ENCODE measurements at regions not wholly inside any gene's neighbourhood (a gene's known extent, or its start where the extent isn't known, plus 50 kb on each side); places are given as distances from the start of the nearest gene placed in this dataset.

- no peak for TF ChIP-seq SMAD1 (IDR thresholded peaks at IDR 0.05; ENCODE audit: low read depth, partially characterized antibody)
Measured at GRCh38 chr1:67632811-67633655, 52.0 kb upstream of the GADD45A start (continued).

DNA sequence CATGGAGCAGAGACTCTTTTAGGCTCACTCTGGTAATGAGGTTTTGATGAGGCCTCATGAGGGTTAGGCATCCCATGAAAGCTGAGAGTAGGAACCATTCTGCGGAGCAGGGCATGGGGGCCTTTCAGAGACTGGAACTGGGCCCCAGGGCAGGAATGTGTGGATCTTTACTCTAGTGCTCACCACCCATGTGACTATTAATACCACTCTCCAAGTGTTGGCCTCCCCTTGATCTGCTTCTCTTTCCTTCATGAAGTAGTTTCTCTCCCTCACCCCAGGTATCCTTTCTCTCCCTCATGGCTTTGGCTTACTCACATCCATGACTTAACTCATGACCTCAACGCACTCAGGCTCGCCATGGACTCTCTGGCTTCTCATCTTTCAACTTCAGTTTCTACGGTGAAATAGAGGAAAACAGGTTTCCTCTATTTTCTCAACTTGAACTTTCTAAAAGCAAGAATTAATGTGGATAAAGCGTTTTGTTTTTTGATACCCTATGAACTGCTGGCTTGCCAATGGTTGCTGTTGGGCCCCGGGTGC is 50.5 kb upstream of the GADD45A start:
- Histone ChIP-seq H4K20me1 (ENCODE audit: control insufficient read depth, insufficient read depth) (no peaks in the 10 kb centered on the region), H3K4me2 (ENCODE audit: control insufficient read depth, insufficient read depth) (no peak overlapping the region), H3K27me3 (replicated peaks in 1 of 2; ENCODE audit: control insufficient read depth in 2 of 2, insufficient read depth in 2 of 2, low read length in 1 of 2) (peaks cover 0 to 2% of the 10 kb centered on the region in 2 experiments; a peak in 1 of 4 replicates), H3K79me2 (ENCODE audit: control insufficient read depth, insufficient read depth, low read length) (no peaks in the 10 kb centered on the region), H3K4me1 (ENCODE audit: control insufficient read depth, insufficient read depth, low read length) (no peaks in the 10 kb centered on the region), H3K9me3 (replicated peaks; ENCODE audit: control insufficient read depth, insufficient read depth, low read length) (no peaks in the 10 kb centered on the region), H3K27ac (ENCODE audit: control insufficient read depth, insufficient read depth) (no peak overlapping the region), H3K36me3 (ENCODE audit: control insufficient read depth in 2 of 2, insufficient read depth in 2 of 2, low read length in 1 of 2) (no peaks in the 10 kb centered on the region), H3K4me3 (no peak overlapping the region), H3K9ac (ENCODE audit: control insufficient read depth, insufficient read depth, low read length) (no peak overlapping the region), H2AFZ (ENCODE audit: control insufficient read depth, low read depth, low read length) (no peak overlapping the region)
- RAD21 ChIA-PET (ENCODE audit: unreplicated experiment), result no interaction called here
- CTCF ChIA-PET, result no interaction called here
- FAIRE-seq (no peak), ATAC-seq (no peak), DNase-seq (ENCODE audit: low read depth, low spot score) (no peak)
- in situ Hi-C loops (cut with MboI) (no loop called here), intact Hi-C loops (cut with micrococcal nuclease; ENCODE audit: unreplicated experiment) (no loop called here)
- WGBS (ENCODE audit: insufficient coverage, insufficient replicate concordance, low lambda C conversion rate, missing lambda C conversion rate), result 57% methylated on average over 6 of the region's 6 CpGs
- POLR2A ChIA-PET, result no interaction called here
- no TSS peak for BruUV-seq (replicated peaks)
- SMC1A ChIA-PET (ENCODE audit: uncharacterized antibody, unreplicated experiment), result interaction anchor here (1.9 kb wide), 1 partner anchor 14 kb away, joined by 7 read pairs; no protein-coding TSS in a partner anchor
- no peak for TF ChIP-seq USF1 (IDR thresholded peaks at IDR 0.05; ENCODE audit: borderline replicate concordance, extremely low read length, insufficient read depth, low read depth, low read length)
- no peak for TF ChIP-seq YY1 (IDR thresholded peaks at IDR 0.05; ENCODE audit: low read depth, low read length)
- TF ChIP-seq, protein P1, sequence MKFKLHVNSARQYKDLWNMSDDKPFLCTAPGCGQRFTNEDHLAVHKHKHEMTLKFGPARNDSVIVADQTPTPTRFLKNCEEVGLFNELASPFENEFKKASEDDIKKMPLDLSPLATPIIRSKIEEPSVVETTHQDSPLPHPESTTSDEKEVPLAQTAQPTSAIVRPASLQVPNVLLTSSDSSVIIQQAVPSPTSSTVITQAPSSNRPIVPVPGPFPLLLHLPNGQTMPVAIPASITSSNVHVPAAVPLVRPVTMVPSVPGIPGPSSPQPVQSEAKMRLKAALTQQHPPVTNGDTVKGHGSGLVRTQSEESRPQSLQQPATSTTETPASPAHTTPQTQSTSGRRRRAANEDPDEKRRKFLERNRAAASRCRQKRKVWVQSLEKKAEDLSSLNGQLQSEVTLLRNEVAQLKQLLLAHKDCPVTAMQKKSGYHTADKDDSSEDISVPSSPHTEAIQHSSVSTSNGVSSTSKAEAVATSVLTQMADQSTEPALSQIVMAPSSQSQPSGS (IDR thresholded peaks at IDR 0.05; ENCODE audit: low read length), result no peak
- no peak for TF ChIP-seq HSF1 (IDR thresholded peaks at IDR 0.05; ENCODE audit: low read depth, low read length)
- TF ChIP-seq, protein P2, sequence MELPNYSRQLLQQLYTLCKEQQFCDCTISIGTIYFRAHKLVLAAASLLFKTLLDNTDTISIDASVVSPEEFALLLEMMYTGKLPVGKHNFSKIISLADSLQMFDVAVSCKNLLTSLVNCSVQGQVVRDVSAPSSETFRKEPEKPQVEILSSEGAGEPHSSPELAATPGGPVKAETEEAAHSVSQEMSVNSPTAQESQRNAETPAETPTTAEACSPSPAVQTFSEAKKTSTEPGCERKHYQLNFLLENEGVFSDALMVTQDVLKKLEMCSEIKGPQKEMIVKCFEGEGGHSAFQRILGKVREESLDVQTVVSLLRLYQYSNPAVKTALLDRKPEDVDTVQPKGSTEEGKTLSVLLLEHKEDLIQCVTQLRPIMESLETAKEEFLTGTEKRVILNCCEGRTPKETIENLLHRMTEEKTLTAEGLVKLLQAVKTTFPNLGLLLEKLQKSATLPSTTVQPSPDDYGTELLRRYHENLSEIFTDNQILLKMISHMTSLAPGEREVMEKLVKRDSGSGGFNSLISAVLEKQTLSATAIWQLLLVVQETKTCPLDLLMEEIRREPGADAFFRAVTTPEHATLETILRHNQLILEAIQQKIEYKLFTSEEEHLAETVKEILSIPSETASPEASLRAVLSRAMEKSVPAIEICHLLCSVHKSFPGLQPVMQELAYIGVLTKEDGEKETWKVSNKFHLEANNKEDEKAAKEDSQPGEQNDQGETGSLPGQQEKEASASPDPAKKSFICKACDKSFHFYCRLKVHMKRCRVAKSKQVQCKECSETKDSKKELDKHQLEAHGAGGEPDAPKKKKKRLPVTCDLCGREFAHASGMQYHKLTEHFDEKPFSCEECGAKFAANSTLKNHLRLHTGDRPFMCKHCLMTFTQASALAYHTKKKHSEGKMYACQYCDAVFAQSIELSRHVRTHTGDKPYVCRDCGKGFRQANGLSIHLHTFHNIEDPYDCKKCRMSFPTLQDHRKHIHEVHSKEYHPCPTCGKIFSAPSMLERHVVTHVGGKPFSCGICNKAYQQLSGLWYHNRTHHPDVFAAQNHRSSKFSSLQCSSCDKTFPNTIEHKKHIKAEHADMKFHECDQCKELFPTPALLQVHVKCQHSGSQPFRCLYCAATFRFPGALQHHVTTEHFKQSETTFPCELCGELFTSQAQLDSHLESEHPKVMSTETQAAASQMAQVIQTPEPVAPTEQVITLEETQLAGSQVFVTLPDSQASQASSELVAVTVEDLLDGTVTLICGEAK (IDR thresholded peaks at IDR 0.05; ENCODE audit: borderline replicate concordance), result no peak
- TF ChIP-seq POLR2A (IDR thresholded peaks at IDR 0.05; ENCODE audit: low read depth, low read length), result no peak
- no peak for TF ChIP-seq EGR1 (IDR thresholded peaks at IDR 0.05; ENCODE audit: borderline replicate concordance in 1 of 2, low read depth in 2 of 2, low read length in 2 of 2)
- TF ChIP-seq, protein P3, sequence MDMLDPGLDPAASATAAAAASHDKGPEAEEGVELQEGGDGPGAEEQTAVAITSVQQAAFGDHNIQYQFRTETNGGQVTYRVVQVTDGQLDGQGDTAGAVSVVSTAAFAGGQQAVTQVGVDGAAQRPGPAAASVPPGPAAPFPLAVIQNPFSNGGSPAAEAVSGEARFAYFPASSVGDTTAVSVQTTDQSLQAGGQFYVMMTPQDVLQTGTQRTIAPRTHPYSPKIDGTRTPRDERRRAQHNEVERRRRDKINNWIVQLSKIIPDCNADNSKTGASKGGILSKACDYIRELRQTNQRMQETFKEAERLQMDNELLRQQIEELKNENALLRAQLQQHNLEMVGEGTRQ (IDR thresholded peaks at IDR 0.05; ENCODE audit: borderline replicate concordance, low read depth, low read length), result no peak

All from GM12878 (cell line).